HG02798 (cell line): ENCODE measurements at regions not wholly inside any gene's neighbourhood (a gene's known extent, or its start where the extent isn't known, plus 50 kb on each side); places are given as distances from the start of the nearest gene placed in this dataset.
A peak's percentile ranks its signal among the peaks of the same experiment; 100 is the strongest.
"Not testable (repeated sequence)": the region's sequence is repeated elsewhere in the genome, so short reads cannot be mapped to it uniquely, and the experiment has no call there.

Source experiments
- ATAC-seq: cut with Tn5 transposase; IDR thresholded peaks from one replicate; pipeline ENCODE4 v1.9.1; 2021; ENCODE audit warnings: mild to moderate bottlenecking; ENCODE audit not compliant: unreplicated experiment, poor library complexity

DNA sequence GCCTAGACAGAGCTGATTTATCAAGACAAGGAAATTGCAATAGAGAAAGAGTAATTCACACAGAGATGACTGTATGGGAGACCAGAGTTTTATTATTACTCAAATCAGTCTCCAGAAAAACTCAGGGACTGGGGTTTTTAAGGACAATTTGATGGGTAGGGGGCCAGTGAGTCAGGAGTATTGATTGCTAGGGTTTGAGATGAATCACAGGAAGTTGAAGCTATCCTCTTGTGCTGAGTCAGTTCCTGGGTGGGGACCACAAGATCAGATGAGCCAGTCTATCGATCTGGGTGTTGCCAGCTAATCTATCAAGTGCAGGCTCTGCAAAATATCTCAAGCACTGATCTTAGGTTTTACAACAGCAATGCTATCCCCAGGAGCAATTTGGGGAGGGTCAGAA, 87.4 kb upstream of the TGIF2LY start:
- ATAC-seq, result not testable (repeated sequence)

DNA sequence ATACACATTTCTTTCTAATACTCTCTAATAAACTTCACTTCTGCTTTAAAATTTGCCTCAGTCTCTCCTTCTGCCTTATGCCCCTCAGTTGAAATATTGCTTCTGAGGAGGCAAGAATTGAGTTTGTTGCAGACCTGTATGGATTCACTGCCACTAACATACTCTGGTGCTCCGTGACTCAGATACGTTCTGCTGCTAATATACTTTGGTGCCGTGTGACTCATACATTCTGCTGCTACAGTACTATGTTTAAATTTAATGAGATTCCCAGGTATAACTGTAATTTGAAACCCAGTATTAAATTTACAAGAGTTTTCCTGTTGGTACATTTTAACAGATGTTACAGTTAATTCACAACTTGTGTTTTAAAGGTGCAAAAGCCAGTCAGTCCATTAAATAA, 84.3 kb upstream of the TGIF2LY start:
- ATAC-seq, result not testable (repeated sequence)

DNA sequence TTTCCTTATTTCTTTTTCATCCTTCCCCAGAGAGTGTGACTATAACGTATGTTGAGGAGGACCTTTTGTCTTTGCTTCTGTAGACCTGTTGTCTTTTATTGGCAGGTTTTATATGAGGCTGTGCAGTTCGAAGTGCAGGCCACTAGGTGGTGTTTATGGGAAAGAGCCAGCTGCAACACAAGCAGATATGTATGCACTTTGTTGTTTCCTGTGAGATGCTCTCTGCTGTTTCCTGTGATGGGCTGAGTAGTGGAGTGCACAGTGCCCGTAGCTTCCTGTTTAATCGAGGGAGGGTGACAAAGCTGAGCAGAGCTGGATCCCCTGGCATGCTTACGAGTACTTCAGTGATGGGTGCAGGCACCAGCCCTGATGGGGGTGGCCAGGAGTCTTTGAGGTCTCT, 51.8 kb upstream of the TGIF2LY start:
- peak; percentile 95 for ATAC-seq
